ENCODE measurements at regions not wholly inside any gene's neighbourhood (a gene's known extent, or its start where the extent isn't known, plus 50 kb on each side); places are given as distances from the start of the nearest gene placed in this dataset.

DNA sequence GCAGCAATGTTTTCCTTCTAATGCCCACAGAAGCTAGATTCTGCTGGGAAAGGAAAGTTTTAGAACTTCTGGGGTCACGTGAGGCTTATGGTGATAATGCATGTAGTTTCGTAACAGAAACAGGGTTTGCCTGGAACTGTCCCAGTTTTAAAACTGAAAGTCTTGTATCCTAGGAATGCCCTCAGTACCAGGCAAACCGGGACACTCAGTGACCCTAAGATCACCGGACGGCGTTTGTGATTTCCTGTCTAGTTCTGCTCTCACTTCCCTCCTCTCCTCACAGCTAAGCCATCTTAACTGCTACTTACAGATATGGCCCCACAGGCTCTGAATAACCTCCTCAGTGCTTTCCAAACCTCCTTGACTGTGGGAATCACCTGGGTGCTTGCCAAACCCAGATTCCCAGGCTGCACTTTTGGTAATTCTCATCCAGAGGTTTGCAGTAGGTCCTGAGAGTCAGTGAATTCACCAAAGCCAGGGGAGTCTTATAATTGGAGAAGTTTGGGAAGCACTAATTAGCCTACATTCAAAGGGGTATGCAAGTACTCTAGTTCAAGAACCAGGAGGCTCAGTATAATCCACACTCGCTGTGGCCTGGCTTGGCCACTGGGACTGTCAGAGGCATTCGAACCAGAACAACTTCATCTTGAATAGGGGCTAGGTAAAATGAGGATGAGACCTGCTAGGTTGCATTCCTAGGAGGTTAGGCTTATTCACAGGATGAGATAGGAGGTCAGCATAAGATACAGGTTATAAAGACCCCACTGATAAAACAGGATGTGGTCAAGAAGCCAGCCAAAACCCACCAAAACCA lies 231.6 kb upstream of the MYLIP start:
- H3K4me1 ChIP-seq (ENCODE audit: control insufficient read depth, insufficient read depth, low read length), result peaks cover 2% of the 10 kb centered on the region
- H3K4me3 ChIP-seq (ENCODE audit: low read depth, low read length), result no peak overlapping the region
- CTCF ChIA-PET, result interaction anchor here (0.7 to 1.4 kb wide), 3 partner anchors 29 to 308 kb away, joined by 3 to 6 read pairs (median 5); no protein-coding TSS in a partner anchor
- H3K36me3 ChIP-seq (ENCODE audit: control insufficient read depth in 2 of 2, insufficient read depth in 1 of 2, low read length in 2 of 2), result no peaks in the 10 kb centered on the region
- POLR2A ChIA-PET, result interaction anchor here (2.6 kb wide), 1 partner anchor 232 kb away, joined by 13 read pairs; the partner anchor contains the start of gene MYLIP
- no peak for TF ChIP-seq ZNF585B (tag by site-specific recombination; IDR thresholded peaks at IDR 0.05)
- TF ChIP-seq, protein P1, sequence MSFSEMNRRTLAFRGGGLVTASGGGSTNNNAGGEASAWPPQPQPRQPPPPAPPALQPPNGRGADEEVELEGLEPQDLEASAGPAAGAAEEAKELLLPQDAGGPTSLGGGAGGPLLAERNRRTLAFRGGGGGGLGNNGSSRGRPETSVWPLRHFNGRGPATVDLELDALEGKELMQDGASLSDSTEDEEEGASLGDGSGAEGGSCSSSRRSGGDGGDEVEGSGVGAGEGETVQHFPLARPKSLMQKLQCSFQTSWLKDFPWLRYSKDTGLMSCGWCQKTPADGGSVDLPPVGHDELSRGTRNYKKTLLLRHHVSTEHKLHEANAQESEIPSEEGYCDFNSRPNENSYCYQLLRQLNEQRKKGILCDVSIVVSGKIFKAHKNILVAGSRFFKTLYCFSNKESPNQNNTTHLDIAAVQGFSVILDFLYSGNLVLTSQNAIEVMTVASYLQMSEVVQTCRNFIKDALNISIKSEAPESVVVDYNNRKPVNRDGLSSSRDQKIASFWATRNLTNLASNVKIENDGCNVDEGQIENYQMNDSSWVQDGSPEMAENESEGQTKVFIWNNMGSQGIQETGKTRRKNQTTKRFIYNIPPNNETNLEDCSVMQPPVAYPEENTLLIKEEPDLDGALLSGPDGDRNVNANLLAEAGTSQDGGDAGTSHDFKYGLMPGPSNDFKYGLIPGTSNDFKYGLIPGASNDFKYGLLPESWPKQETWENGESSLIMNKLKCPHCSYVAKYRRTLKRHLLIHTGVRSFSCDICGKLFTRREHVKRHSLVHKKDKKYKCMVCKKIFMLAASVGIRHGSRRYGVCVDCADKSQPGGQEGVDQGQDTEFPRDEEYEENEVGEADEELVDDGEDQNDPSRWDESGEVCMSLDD (tag by site-specific recombination; IDR thresholded peaks at IDR 0.05), result no peak
- no peak for TF ChIP-seq ZNF843 (tag by site-specific recombination; IDR thresholded peaks at IDR 0.05)
- TF ChIP-seq ZSCAN30 (tag by site-specific recombination; IDR thresholded peaks at IDR 0.05), result no peak
- TF ChIP-seq ZFP41 (tag by site-specific recombination; IDR thresholded peaks at IDR 0.05; ENCODE audit: borderline replicate concordance), result no peak
- TF ChIP-seq ZNF776 (tag by site-specific recombination; IDR thresholded peaks at IDR 0.05; ENCODE audit: borderline replicate concordance), result no peak
- TF ChIP-seq ZNF416 (tag by site-specific recombination; IDR thresholded peaks at IDR 0.05), result no peak
- no peak for TF ChIP-seq ZFHX2 (tag by site-specific recombination; conservative IDR thresholded peaks at IDR 0.05)
- no peak for TF ChIP-seq ZNF350 (tag by site-specific recombination; IDR thresholded peaks at IDR 0.05)
- TF ChIP-seq ZNF266 (tag by site-specific recombination; IDR thresholded peaks at IDR 0.05; ENCODE audit: low read depth), result no peak
- no peak for TF ChIP-seq KLF10 (tag by site-specific recombination; IDR thresholded peaks at IDR 0.05)
- TF ChIP-seq, protein P2, sequence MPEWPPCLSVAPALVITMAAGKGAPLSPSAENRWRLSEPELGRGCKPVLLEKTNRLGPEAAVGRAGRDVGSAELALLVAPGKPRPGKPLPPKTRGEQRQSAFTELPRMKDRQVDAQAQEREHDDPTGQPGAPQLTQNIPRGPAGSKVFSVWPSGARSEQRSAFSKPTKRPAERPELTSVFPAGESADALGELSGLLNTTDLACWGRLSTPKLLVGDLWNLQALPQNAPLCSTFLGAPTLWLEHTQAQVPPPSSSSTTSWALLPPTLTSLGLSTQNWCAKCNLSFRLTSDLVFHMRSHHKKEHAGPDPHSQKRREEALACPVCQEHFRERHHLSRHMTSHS (tag by site-specific recombination; IDR thresholded peaks at IDR 0.05), result no peak
- TF ChIP-seq, protein P3, sequence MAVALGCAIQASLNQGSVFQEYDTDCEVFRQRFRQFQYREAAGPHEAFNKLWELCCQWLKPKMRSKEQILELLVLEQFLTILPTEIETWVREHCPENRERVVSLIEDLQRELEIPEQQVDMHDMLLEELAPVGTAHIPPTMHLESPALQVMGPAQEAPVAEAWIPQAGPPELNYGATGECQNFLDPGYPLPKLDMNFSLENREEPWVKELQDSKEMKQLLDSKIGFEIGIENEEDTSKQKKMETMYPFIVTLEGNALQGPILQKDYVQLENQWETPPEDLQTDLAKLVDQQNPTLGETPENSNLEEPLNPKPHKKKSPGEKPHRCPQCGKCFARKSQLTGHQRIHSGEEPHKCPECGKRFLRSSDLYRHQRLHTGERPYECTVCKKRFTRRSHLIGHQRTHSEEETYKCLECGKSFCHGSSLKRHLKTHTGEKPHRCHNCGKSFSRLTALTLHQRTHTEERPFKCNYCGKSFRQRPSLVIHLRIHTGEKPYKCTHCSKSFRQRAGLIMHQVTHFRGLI (tag by site-specific recombination; IDR thresholded peaks at IDR 0.05), result no peak
- TF ChIP-seq ZNF670 (tag by site-specific recombination; IDR thresholded peaks at IDR 0.05; ENCODE audit: low read depth), result no peak
- TF ChIP-seq GLIS2 (tag by site-specific recombination; IDR thresholded peaks at IDR 0.05), result no peak
- TF ChIP-seq SCRT2 (tag by site-specific recombination; IDR thresholded peaks at IDR 0.05), result no peak
- no peak for TF ChIP-seq ZNF292 (tag by site-specific recombination; IDR thresholded peaks at IDR 0.05; ENCODE audit: borderline replicate concordance, low read depth)
- TF ChIP-seq ZNF354C (tag by site-specific recombination; IDR thresholded peaks at IDR 0.05; ENCODE audit: borderline replicate concordance, low read depth), result no peak
- no peak overlapping the region for H3K27ac ChIP-seq (ENCODE audit: extremely low read depth, low read depth, low read length)
- H3K9me3 ChIP-seq (ENCODE audit: control insufficient read depth, insufficient read depth, low read depth, low read length), result no peaks in the 10 kb centered on the region
